ENCODE measurements at regions not wholly inside any gene's neighbourhood (a gene's known extent, or its start where the extent isn't known, plus 50 kb on each side); places are given as distances from the start of the nearest gene placed in this dataset.

- TF ChIP-seq SFPQ (IDR thresholded peaks at IDR 0.05; ENCODE audit: low read depth, low read length) (no peak), FUS (optimal IDR thresholded peaks at IDR 0.05; ENCODE audit: low read depth, low read length) (no peak), U2AF2 (optimal IDR thresholded peaks at IDR 0.05; ENCODE audit: low read depth, low read length) (no peak), HES1 (IDR thresholded peaks at IDR 0.05; ENCODE audit: low read depth) (no peak), ZNF785 (CRISPR knock-in tag; IDR thresholded peaks at IDR 0.05) (no peak), U2AF1 (optimal IDR thresholded peaks at IDR 0.05; ENCODE audit: low read depth, low read length) (no peak)
These were observed 151.5 kb downstream of the GLUL start (continued) for GRCh38 chr1:182240085-182240484.

- 61% methylated on average over 1 of the region's 1 CpG for WGBS (ENCODE audit: insufficient coverage, low coverage, missing lambda C conversion rate)
- FAIRE-seq: no peak
- TF ChIP-seq GATA2 (CRISPR knock-in tag; IDR thresholded peaks at IDR 0.05) (no peak), NRF1 (conservative IDR thresholded peaks at IDR 0.05 in 1 of 2, IDR thresholded peaks at IDR 0.05 in 1 of 2) (no peak), HNRNPLL (IDR thresholded peaks at IDR 0.05; ENCODE audit: low read depth, low read length, poor library complexity, severe bottlenecking) (no peak), BRF2 (IDR thresholded peaks at IDR 0.05; ENCODE audit: borderline replicate concordance, insufficient read depth, insufficient read length) (no peak), FOS (IDR thresholded peaks at IDR 0.05; ENCODE audit: extremely low read depth, insufficient read length) (no peak), ESRRB (CRISPR knock-in tag; IDR thresholded peaks at IDR 0.05; ENCODE audit: borderline replicate concordance) (no peak), POLR2G (IDR thresholded peaks at IDR 0.05; ENCODE audit: low read depth, low read length) (no peak), ATF6 (CRISPR knock-in tag; IDR thresholded peaks at IDR 0.05) (no peak), NBN (IDR thresholded peaks at IDR 0.05; ENCODE audit: low read depth) (no peak), NR2C2 (CRISPR knock-in tag; IDR thresholded peaks at IDR 0.05) (no peak), NR2C2 (tag; IDR thresholded peaks at IDR 0.05) (no peak), CHD2 (IDR thresholded peaks at IDR 0.05; ENCODE audit: low read depth, low read length) (no peak)
These were observed 153.2 kb downstream of the GLUL start for GRCh38 chr1:182238421-182238820.

More at GRCh38 chr1:182238421-182238820, 153.2 kb downstream of the GLUL start:
- H3K27me3 ChIP-seq (ENCODE audit: control insufficient read depth in 2 of 2, insufficient read depth in 2 of 2, low read length in 2 of 2): no peaks in the 10 kb centered on the region
- H3K4me2 ChIP-seq (ENCODE audit: insufficient read depth, low read length): no peak overlapping the region
- intact Hi-C loops (cut with micrococcal nuclease): no loop called here
- H3K9ac ChIP-seq (ENCODE audit: insufficient read depth in 1 of 2, low read depth in 2 of 2, low read length in 2 of 2): no peak overlapping the region
- H3K27ac ChIP-seq (ENCODE audit: extremely low read depth, low read depth, low read length): no peak overlapping the region
- ATAC-seq (no peak), DNase-seq (ENCODE audit: extremely low read depth in 1 of 4, low spot score in 3 of 4) (no peak)
- H3K9me1 ChIP-seq (ENCODE audit: control insufficient read depth, insufficient read depth, low read length): no peaks in the 10 kb centered on the region
- H3K79me2 ChIP-seq (ENCODE audit: control insufficient read depth, insufficient read depth, low read length): no peaks in the 10 kb centered on the region
- peaks cover 18% of the 10 kb centered on the region in 2 experiments for H3K4me1 ChIP-seq (replicated peaks in 1 of 2; ENCODE audit: control insufficient read depth in 2 of 2, insufficient read depth in 2 of 2, low read length in 2 of 2)
- in situ Hi-C loops (cut with MboI): no loop called here
- BruUV-seq (replicated peaks): no TSS peak
- no peaks in the 10 kb centered on the region for H4K20me1 ChIP-seq (replicated peaks; ENCODE audit: control insufficient read depth, insufficient read depth, low read length)
- no peaks in the 10 kb centered on the region for H3K9me3 ChIP-seq (replicated peaks; ENCODE audit: control insufficient read depth, insufficient read depth, low read depth, low read length)
- ChIA-PET CTCF (ENCODE audit: low intra/inter-chr PET ratio) (no interaction called here), POLR2A (no interaction called here)
- no peaks in the 10 kb centered on the region for H3K36me3 ChIP-seq (ENCODE audit: control insufficient read depth, insufficient read depth, low read length)
- no peak overlapping the region for H2AFZ ChIP-seq (ENCODE audit: low read depth, low read length)
- no peak overlapping the region for H3K4me3 ChIP-seq

Data from K562 (cell line).